Prostate gland (tissue), 2 donors: ENCODE measurements at regions not wholly inside any gene's neighbourhood (a gene's known extent, or its start where the extent isn't known, plus 50 kb on each side); places are given as distances from the start of the nearest gene placed in this dataset.

Experiments used
- DNase-seq: peaks from one replicate; pipeline ENCODE4 v3.0.0-alpha.2; 2019; ENCODE audit warnings: low spot score
- H3K27ac ChIP-seq, 2 donors: fragments of 200-600 bp; sonication (generic); 2 replicates each; pipeline ENCODE4 v1.5.1; 2017 to 2019
- H3K27me3 ChIP-seq: fragments of 200-600 bp; sonication (generic); replicated peaks from 2 replicates; pipeline ENCODE4 v1.5.1; 2019; ENCODE audit not compliant: insufficient read depth
- H3K36me3 ChIP-seq, 2 donors: fragments of 200-600 bp; sonication (generic); 1 replicate in 1 of 2; 2 replicates in 1 of 2; pipeline versions ENCODE4 v1.5.1 to v1.8.1; 2017 to 2019
- H3K4me1 ChIP-seq: fragments of 200-600 bp; sonication (generic); replicated peaks from 2 replicates; pipeline ENCODE4 v1.5.1; 2019
- H3K4me3 ChIP-seq, 2 donors: fragments of 200-600 bp; sonication (generic); 2 replicates each; pipeline ENCODE4 v1.5.1; 2017 to 2019
- H3K9me3 ChIP-seq: fragments of 200-600 bp; sonication (generic); 2 replicates; pipeline ENCODE4 v1.5.1; 2017
- POLR2A ChIP-seq: fragments of 450-650 bp; IDR thresholded peaks from one replicate; pipeline ENCODE4 v1.6.1; 2016; ENCODE audit warnings: antibody characterized with exemption, mild to moderate bottlenecking
- POLR2AphosphoS5 ChIP-seq: sonication (generic); formaldehyde crosslinking; IDR thresholded peaks from one replicate; pipeline ENCODE4 v1.6.1; 2017; ENCODE audit warnings: antibody characterized with exemption
- WGBS: methylation state at CpG from one replicate; pipeline ENCODE4 v1.1.5; 2018; 5-methylcytosine and 5-hydroxymethylcytosine counted together
- intact Hi-C: fragments of 100-400 bp; cut with DNase I; formaldehyde crosslinking; loops from one replicate; pipeline ENCODE4 v1.14.2; 2022
- TF ChIP-seq, protein P1 (sequence below), 4 experiments: fragments of 200-600 bp in 2 of 4; fragments of 450-650 bp in 2 of 4; sonication (generic) in 2 of 4; IDR thresholded peaks; 1 replicate in 3 of 4; 2 replicates in 1 of 4; pipeline ENCODE4 v1.5.1; 2016 to 2019; ENCODE audit warnings: antibody characterized with exemption in 4 of 4, mild to moderate bottlenecking in 2 of 4, moderate library complexity in 2 of 4

DNA sequence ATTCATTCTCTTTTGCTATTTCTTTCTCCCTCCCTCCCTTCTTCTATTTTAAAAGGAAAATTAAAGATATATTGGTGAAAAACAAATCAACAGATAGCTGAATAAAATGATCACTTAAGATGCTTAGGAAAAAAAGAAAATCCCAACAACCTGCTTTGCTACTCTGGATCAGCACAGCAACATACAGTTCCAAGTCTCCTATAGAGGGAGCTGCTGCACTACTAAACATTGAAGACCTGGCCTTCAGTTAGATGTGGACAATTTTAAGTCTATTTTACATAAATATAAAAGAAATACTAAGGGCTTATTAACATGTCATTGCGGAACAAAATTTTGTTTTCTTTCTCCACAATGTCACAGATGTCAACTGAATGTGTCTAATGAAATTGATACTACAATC lies 226.4 kb downstream of the MAGEB5 start:
- 35% methylated on average over 1 of the region's 1 CpG for WGBS
- no peak for TF ChIP-seq POLR2AphosphoS5
- TF ChIP-seq, protein P1, sequence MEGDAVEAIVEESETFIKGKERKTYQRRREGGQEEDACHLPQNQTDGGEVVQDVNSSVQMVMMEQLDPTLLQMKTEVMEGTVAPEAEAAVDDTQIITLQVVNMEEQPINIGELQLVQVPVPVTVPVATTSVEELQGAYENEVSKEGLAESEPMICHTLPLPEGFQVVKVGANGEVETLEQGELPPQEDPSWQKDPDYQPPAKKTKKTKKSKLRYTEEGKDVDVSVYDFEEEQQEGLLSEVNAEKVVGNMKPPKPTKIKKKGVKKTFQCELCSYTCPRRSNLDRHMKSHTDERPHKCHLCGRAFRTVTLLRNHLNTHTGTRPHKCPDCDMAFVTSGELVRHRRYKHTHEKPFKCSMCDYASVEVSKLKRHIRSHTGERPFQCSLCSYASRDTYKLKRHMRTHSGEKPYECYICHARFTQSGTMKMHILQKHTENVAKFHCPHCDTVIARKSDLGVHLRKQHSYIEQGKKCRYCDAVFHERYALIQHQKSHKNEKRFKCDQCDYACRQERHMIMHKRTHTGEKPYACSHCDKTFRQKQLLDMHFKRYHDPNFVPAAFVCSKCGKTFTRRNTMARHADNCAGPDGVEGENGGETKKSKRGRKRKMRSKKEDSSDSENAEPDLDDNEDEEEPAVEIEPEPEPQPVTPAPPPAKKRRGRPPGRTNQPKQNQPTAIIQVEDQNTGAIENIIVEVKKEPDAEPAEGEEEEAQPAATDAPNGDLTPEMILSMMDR (IDR thresholded peaks at IDR 0.05): peak in 1 of 4 experiments; percentile 20
- no peak for DNase-seq

DNA sequence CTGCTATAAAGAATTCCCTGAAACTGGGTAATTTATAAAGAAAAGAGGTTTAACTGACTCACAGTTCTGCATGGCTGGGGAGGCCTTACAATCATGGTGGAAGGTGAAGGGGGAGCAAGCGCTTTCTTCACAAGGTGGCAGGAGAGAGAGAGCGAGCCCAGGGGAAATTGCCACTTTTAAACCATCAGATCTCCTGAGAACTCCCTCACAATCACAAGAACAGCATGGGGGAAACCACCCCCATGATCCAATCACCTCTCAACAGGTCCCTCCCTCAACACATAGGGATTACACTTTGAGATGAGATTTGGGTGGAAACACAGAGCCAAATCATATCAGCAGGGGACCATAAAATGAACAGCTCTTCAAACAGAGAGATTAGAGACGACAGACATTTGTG lies 198.6 kb downstream of the MAGEB5 start:
- TF ChIP-seq, protein P1 (IDR thresholded peaks at IDR 0.05): no peak
- TF ChIP-seq POLR2A (no peak), POLR2AphosphoS5 (no peak)
- WGBS: 71% methylated on average over 3 of the region's 3 CpGs

More for the DNA sequence above, 226.4 kb downstream of the MAGEB5 start:
- H3K36me3 ChIP-seq: no peaks in the 10 kb centered on the region
- no peaks in the 10 kb centered on the region for H3K27me3 ChIP-seq
- no peaks in the 10 kb centered on the region for H3K9me3 ChIP-seq
- H3K27ac ChIP-seq: no peak overlapping the region
- intact Hi-C loops: no loop called here
- H3K4me1 ChIP-seq: no peaks in the 10 kb centered on the region
- H3K4me3 ChIP-seq: no peak overlapping the region

DNA sequence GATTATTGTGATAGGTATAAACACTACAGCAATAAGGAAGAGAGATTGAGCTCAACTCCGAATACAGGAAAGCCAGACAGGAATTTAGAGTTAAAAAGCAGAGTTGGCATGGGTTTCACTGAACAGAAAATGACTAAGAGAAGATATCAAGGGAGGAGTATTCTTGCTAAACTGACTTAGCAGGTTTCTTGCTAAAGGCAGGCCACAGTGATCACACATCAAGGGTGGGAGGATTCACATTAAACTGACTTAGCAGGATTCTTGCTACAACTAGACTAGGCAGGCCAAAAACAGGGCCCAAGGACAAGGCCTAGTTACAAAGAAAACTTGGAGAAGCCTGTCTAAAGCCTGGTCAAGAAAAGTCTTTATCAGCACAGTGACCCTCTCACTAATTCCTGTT lies 195.1 kb downstream of the MAGEB5 start:
- DNase-seq: no peak
- 15% methylated on average over 1 of the region's 1 CpG for WGBS
- no peaks in the 10 kb centered on the region for H3K4me1 ChIP-seq
- no peak overlapping the region for H3K4me3 ChIP-seq
- TF ChIP-seq POLR2A (no peak), POLR2AphosphoS5 (no peak)
- TF ChIP-seq, protein P1 (IDR thresholded peaks at IDR 0.05): no peak
- H3K9me3 ChIP-seq: no peaks in the 10 kb centered on the region
- H3K36me3 ChIP-seq: no peaks in the 10 kb centered on the region
- intact Hi-C loops: no loop called here
- H3K27ac ChIP-seq: no peak overlapping the region
- H3K27me3 ChIP-seq: no peaks in the 10 kb centered on the region

More for the DNA sequence above, 198.6 kb downstream of the MAGEB5 start:
- H3K9me3 ChIP-seq: no peaks in the 10 kb centered on the region
- no peaks in the 10 kb centered on the region for H3K36me3 ChIP-seq
- H3K4me1 ChIP-seq: no peaks in the 10 kb centered on the region
- no peaks in the 10 kb centered on the region for H3K27me3 ChIP-seq
- intact Hi-C loops: no loop called here
- no peak for DNase-seq
- H3K4me3 ChIP-seq: no peak overlapping the region
- H3K27ac ChIP-seq: no peak overlapping the region

DNA sequence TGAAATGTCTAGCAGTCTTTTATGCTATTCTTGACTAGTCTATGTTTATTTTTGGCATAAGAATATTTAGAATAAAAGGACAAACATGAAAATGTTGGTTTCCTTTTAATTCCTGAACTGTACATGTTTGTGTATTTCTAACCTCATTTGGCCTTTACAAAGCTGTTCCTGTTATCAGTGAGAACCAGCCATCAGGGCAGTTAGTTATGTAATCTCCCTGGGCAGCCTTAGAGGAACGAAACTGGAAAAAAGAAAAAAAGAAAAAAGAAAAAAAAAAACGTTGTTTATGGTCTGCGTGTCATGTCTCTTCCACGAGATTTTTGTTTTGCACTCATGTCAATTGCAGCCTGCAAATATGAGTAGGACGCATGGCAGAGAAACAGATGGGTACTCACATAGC lies 193.7 kb downstream of the MAGEB5 start:
- Histone ChIP-seq H3K27me3 (no peaks in the 10 kb centered on the region), H3K4me3 (no peak overlapping the region), H3K27ac (no peak overlapping the region), H3K36me3 (no peaks in the 10 kb centered on the region), H3K9me3 (no peaks in the 10 kb centered on the region), H3K4me1 (no peaks in the 10 kb centered on the region)
- WGBS: 69% methylated on average over 5 of the region's 5 CpGs
- no peak for TF ChIP-seq POLR2AphosphoS5
- TF ChIP-seq POLR2A: no peak
- TF ChIP-seq, protein P1 (IDR thresholded peaks at IDR 0.05): no peak
- intact Hi-C loops: no loop called here
- DNase-seq: no peak

DNA sequence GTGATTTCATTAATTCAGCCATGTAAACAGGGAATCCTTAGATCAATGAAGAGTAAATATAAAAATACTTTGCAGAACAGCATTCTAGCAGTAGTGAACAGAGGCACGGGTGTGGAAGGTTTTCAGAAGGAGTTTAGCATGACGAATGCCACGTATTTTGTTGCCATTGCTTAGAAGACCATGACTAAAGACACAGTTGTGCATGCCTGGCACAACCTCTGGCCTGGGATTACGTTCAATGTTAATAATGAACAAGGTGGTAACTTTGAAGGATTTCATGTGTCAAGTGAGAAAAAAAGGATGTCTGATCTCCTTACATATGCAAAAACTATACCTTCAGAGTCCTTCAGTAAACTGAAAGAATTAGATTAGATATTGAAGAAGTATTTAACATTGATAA lies 171.9 kb downstream of the MAGEB5 start:
- intact Hi-C loops: no loop called here
- TF ChIP-seq, protein P1 (IDR thresholded peaks at IDR 0.05): no peak
- TF ChIP-seq POLR2A: no peak
- Histone ChIP-seq H3K4me3 (no peak overlapping the region), H3K36me3 (no peaks in the 10 kb centered on the region), H3K9me3 (no peaks in the 10 kb centered on the region), H3K27ac (no peak overlapping the region), H3K27me3 (no peaks in the 10 kb centered on the region), H3K4me1 (no peaks in the 10 kb centered on the region)
- no peak for DNase-seq
- 93% methylated on average over 2 of the region's 4 CpGs for WGBS
